ENCODE measurements at regions not wholly inside any gene's neighbourhood (a gene's known extent, or its start where the extent isn't known, plus 50 kb on each side); places are given as distances from the start of the nearest gene placed in this dataset.
"Not testable (repeated sequence)": the region's sequence is repeated elsewhere in the genome, so short reads cannot be mapped to it uniquely, and the experiment has no call there.

GRCh38 chr21:6573576-6573975 lies 3947.8 kb upstream of the TPTE start:
- not testable (repeated sequence) for H2AFZ ChIP-seq (ENCODE audit: low read depth, low read length); H3K9me3 ChIP-seq (ENCODE audit: low read length)

DNA sequence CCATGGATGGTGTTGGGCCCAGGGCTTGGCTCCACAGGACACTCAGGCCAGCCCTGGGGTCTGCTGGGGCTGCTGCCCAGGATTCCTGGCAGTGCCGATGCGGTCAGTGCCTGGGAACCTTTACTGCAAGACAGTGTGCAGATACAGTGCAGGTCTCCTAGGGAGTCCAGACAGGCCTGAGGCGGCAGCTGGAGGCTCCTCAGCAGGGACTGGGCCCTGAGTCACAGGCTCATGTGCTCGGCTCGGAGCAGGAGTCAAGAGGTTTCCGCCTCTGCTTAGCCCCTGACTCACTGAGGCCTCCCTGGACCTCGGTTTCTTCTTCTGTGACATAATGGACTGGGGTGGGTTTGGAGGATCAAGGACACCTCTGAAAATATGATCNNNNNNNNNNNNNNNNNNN lies 3941.6 kb upstream of the TPTE start:
- not testable (repeated sequence) for H3K4me1 ChIP-seq (ENCODE audit: insufficient read depth, low read length); H3K4me3 ChIP-seq (ENCODE audit: low read length); H3K27me3 ChIP-seq (ENCODE audit: insufficient read depth, low read length); H3K9me3 ChIP-seq (ENCODE audit: low read length); H2AFZ ChIP-seq (ENCODE audit: low read depth, low read length); H3K36me3 ChIP-seq (ENCODE audit: insufficient read depth, low read length)

More at GRCh38 chr21:6573576-6573975, 3947.8 kb upstream of the TPTE start:
- H3K4me1 ChIP-seq (ENCODE audit: insufficient read depth, low read length); H3K27me3 ChIP-seq (ENCODE audit: insufficient read depth, low read length); H3K36me3 ChIP-seq (ENCODE audit: insufficient read depth, low read length); H3K4me3 ChIP-seq (ENCODE audit: low read length): not testable (repeated sequence)
